HT1080 (cell line): ENCODE measurements at regions not wholly inside any gene's neighbourhood (a gene's known extent, or its start where the extent isn't known, plus 50 kb on each side); places are given as distances from the start of the nearest gene placed in this dataset.
"Not testable (repeated sequence)": the region's sequence is repeated elsewhere in the genome, so short reads cannot be mapped to it uniquely, and the experiment has no call there.

Experiments used
- DNase-seq: peaks from one replicate; pipeline ENCODE4 v3.0.0-alpha.2; 2015; ENCODE audit warnings: low read depth

DNA sequence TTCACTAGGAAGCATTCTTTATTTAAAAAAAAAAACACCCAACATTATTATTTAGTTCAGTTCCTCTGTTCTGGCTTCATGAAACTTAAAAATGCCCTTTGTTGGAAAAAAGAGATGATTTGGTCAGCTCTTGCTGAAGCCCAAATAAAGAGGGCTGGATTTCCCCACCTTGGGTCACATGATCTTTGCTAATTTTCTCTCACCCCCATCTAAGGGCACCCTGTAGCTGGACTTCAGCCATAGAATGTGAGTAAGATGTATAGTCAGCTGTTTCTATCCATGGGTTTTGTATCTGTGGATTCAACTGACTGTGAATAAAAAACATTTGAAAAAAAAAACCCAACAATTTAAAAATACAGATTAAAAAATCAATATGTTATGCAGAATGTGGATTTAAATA is 213.9 kb upstream of the SULF2 start:
- no peak for DNase-seq

DNA sequence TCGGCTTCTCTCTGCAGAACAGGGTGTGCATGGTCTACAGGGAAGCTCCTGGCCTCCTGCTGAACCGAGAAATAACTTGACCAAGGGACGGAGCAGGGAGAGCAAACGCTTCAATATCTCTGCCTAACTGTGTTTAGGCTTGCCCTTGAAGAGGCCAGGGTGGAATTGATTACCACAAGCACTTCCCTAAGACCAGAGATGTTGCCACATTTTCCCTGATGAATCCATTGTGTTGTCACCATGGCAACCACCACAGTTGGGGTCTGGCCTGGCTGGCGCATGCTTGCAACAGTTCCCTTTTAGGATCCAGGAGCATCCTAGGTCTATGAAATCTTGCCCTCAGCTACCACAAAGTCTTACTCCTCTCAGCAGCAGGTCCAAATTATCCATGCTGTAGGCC is 213.5 kb upstream of the SULF2 start:
- DNase-seq: no peak

DNA sequence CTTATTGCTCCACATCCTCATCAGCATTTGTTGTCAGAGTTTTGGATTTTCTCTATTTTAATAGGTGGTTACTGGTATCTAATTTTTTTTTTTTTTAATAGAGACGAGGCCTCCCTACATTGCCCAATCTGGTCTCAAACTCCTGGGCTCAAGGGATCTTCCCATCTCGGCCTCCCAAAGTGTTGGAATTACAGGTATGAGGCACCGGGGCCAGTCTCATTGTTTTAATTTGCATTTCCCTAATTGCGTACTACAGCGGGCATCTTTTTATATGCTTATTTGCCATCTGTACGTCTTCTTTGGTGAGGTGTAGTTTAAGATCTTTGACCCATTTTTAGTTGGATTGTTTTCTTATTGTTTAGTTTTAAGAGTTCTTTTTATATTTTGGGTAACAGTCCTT is 210.4 kb upstream of the SULF2 start:
- no peak for DNase-seq

DNA sequence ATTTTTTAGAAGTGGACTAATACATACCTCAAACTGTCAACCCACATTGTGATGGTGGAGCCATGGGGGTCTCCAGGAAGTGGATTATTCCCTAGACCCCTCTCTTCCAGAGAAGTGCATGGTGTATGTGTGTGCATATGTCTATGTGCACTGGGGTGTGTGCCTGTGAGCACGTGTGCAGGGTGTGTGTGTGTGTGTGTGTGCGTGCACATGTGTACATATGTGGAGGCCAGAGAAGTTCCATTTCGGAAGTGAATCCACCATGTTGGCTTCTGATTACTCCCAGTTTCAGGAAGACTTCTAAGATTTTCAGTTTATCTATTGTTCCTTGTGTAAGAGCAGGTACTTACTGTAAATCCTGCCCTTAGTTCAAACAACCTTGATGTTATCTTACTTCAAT is 208.5 kb upstream of the SULF2 start:
- DNase-seq: no peak

DNA sequence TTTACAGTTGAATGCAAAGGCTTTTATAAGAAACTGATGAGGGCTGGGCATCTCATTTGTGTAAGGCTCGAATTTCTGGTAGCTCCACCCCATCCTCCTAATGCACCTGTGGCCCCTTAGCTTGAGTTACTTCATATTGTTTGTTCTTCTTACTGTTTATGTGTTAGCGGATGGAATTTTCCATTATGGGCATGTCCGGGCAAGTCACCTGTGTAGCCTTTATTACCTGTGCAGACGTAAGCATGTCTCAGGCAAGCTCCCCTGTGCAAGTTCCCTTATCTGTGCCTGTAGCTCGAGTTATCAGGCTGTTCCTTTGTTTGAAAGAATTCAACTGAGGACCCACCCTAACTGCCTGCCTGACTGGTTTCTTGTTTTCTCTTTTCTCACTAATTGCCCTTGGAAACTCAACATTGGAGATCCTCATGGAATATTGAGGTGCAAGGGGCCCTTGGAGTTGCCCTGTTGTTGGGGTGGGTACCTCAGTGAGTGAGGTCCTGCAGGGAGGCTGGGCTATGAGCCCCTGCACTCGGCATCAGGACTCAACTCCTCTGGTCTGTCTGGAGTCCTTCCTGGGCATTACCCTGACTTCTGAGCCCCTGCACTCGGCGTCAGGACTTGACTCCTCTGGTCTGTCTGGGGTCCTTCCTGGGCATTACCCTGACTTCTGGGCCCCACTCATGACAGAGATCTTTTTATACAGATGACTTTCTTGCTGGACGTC is 207.9 kb upstream of the SULF2 start:
- no peak for DNase-seq

DNA sequence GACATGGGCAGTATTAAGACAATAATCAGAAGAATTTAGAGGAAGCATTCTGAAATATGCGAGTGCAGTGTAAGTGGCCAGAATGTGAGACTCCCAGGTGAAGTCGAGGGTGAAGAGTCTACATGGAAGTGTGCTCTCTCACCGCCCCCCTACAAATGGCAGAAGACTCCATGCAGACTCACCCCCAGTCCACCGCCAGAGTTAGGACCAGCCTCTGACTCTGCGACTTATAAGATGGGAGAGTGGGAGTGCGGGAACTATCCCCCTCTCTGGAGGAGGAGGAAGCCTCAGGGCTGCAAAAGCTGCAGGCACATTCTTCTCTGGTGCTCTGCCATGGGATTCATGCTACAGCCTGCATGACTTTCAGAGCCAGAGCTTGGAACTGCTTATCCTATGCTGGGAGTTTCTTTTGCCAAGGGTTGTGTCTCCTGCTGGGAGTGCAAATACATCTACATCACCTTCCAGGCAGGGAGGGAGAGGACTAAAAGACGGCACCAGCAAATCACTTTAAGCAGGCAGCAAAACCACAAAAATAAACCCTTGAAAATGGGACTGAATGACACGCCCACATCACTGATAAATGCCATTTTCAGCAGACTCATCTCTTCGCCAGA is 206.7 kb upstream of the SULF2 start:
- DNase-seq: no peak

DNA sequence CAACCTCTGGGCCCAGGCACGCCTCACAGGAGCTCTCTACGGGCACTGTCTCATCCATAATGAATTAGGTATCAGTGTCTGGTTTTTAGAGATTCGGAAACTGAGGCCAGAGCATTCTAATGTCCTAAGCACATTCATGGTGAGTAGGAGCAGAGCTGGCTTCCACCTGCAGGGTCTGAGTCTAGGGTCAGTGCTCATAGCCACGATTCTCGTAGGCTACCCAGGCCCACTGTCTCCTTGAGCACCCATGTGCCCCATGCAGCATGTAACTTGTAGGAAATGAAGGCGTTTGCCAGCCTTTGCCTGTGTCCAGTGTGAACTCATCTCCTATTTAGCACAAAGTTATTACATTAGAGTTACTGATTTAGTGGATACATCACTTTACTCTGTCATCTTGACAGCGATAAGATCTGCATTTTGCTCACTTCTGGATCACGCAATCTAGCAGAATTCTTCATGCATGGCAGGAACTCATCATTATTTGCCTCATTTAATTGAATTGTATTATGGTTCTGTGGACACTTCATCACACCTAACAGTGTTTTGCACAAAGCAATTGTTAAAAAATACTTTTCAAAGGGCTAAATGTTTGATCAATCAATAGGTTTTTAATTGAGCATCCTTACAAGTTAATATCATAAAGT is 205.3 kb upstream of the SULF2 start:
- no peak for DNase-seq

DNA sequence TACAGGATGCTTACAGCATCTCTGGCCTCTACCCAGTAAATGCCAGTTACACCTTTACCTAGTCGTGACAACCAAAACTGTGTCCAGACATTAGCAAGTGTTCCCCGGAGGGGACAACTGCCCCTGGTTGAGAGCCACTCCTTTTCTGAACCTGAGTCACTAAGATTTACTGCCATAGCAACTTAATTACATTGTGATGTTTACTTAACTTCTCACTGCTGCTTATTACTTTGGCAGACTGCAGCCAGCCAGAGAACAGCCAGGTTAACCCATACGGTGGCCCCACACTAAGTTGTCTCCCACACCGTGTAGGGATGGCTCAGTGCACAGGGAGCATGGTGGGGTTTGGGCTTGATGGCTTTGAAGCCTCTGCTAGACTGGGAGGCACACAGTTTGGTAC is 204.7 kb upstream of the SULF2 start:
- no peak for DNase-seq

DNA sequence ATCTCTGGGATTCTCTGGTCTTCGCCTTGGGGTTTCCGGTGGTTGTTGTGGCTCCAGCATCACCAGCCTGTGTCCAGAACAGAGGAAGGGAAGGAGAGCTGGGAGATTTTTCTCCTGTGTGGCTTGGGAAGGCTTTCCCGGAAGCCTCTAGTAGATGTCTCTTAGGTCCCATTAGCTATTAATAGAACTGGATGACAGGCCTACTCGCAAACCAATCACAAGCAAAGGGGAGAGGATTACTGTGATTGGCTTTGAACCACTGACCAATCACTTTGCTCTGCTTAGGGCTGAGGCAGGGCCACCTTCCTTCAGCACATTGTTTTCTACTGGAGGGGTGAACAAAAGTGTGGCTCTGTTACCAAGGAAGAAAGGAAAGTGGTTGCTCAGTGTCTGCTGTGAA is 203.4 kb upstream of the SULF2 start:
- no peak for DNase-seq

DNA sequence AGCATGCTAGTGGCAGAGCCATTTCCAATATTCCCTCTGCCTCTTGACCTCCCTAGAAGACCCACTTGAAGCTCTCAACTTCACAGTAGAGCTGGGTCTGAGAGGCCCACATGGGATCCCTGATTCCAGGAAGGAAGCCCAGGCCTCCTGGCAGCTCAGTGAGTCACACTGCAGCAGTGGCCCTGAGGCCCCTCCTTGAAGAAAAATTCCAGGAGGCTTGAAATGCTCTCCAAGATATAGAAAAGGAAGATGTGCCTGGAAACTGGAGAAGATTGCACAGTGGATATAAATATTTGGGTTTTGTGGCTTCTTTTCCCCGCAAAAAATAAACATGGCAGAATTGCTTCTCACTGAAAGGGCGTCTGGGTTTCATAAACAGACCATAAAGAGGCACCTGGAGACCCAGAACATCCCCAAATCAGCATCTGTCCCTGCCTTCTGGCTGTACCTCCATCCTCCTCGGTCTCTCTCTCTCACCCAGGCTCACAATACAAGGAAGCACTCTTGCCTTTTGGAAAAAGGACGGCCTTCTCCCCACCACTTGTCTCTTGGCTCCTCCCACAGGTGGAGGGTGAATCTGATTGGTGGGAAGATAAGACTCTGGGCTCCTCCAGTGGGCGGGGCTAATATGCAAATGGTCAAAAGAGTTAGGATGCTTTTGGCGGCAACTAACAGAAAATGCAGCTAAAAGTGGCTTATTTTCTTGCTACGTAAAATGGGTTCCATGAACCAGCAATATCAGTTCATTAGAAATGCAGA is 200.0 kb upstream of the SULF2 start:
- peak; percentile 52 for DNase-seq

DNA sequence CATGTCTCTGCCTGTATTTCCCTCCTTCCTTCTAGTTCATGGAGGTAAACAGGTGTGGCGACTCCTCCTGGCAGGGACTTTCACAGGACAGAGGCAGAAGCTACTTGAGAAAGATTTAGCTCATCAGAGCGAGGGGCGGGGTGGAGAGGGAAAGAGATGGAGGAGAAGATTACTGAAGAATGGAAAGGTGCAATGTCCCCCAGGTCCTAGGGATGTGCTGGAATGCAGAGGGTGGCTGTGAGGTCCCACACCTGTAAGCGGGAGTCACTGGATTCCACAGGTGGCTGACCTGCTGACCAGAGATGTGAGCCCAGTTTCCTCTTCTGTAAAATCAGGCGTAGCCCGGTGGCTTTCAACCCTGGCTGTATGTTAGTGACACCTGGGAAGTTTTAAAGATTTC is 199.2 kb upstream of the SULF2 start:
- no peak for DNase-seq

DNA sequence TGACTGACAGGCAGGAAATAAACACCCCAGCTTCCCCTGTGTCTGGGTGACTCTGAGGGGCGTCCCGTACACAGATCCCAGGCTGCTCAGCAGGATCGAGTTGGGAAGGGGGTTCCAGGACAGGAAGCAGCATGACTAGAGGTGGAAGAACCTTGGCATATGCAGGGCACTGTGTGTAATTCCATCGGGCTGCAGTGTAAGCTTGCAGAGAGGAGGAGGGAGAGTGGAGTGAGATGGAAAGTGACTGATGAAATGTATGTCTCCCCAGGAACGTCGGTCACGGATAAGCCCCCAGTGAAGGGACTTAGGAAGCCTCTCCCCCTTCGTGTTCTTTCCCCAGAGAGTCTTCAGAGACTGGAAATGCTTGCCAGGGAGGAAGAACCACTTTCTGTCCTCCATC is 198.4 kb upstream of the SULF2 start:
- DNase-seq: not testable (repeated sequence)

DNA sequence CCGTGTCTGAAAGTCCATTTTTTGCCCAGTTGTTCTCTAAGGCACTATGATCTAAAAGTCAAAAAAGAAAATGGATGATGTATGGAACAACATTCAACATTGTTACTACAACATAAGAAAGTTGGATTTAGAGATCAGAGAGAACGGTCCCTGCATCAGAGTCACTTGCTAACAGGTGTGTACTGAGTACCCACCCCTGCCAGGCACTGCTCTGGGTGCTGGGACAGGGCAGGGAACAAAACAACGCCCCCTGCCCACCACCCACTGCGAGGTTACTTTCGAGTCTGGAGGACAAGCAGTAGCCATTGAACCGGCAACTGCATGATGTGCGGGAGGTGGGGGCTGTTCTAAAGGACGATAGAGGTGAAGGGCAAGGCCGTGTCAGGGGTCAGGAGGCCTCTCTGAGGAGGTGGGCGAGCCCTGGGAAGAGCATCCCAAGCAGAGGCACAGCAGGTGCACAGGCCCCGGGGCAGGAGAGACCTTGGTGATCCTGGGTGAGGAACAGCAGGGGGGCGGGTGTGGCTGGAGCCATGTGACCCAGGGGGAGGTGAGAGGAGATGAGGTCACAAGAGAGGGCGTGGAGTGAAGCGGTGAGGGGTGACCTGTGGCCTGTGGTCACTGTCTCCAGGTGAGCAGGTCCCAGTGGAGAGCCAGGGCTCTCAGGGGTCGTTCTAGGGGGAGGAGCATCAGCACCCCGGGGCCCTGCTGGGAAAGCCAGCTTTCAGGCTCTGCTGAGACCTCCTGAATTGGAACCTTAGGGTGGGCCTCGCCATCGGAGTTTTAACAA is 197.5 kb upstream of the SULF2 start:
- DNase-seq: no peak

DNA sequence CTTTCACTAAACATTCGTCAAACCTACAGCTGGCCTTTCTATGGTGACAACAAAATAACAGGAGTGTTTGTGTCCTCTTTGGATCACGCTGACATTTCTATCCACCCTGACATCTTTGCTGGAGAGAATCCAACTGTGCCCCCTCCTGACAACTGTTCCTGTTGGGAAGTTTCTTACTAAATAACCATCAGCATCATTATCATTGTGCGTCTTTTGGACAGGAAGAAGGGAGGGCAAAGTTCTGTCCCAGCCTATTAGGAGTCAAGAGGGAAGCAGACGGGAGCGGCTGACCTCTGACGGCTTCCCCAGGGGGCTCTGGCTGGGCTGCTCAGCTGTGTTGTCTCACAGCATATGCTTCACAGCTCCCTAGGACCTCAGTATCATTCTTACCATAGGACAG is 195.9 kb upstream of the SULF2 start:
- DNase-seq: no peak

DNA sequence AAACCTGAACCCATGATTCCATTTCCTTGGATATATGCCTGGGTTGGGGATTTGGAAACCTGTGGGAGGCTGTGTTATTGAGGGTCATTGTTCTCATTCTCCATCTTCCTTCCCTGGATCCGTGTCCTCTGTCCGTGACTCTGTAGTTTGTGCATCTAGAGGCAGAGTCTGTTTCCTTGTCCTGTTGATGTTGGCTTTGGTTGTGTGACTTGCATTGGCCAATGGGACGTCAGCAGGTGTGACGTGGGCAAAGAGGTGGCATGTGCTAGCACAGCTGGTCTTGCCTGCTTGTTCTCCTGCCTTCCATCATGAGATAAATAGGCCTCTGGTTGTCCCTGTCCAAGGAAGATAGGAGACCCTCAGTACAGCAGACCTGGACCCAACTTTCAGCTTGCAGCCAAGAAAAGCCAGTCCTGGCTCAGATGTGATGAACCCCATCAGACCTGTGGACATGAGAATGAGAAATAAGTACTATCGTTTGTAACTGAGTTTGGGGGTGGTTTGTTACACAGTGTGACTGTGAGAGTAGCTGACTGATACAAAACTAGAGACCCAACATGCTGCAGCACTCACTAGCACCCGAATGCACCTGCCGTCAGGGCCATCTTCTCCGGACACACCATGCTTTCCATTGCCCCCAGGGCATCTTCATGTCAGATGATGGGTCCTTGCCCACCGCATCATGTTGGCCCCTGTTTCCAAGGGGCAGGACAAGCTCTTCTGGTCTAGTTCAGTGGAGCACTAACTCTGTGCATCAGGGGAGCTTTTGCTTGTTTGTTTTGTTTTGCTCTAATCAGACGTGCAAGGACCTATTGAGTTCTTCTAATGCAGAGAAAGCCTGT is 195.3 kb upstream of the SULF2 start:
- DNase-seq: no peak

DNA sequence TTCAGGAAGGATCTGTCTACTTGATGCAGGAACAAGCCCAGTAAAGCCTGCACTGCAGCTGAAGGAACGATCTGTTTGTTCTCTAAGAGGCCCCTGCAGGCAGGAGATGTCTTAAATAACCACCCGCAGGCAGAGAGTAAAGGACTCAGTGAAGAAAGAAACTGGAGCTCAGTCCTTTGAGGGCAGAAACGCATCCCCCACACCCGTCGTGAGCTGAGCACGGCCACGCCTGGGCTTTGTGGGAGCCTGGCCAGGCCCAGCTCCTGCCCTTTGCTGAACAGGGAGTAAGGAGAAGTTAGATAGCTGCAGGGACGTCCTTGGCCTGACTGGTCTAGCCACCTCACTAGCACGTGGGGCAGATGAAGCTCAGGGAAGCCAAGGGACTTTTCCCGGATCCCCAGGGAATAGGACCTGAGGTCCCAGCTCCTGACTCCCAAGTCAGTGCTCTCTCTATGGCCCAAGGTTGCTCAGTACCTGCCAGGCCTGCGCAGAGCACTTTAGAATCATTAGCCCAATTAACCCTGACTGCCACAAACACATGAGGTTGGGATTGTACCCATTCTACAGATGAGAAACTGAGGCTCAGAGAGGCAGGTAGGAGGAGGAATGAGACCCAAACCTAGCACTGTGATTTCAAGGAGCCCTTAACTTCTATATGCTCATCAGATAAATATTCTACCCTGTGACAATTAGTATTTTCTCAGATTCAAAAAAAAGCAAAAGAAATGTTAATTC is 194.2 kb upstream of the SULF2 start:
- DNase-seq: not testable (repeated sequence)

DNA sequence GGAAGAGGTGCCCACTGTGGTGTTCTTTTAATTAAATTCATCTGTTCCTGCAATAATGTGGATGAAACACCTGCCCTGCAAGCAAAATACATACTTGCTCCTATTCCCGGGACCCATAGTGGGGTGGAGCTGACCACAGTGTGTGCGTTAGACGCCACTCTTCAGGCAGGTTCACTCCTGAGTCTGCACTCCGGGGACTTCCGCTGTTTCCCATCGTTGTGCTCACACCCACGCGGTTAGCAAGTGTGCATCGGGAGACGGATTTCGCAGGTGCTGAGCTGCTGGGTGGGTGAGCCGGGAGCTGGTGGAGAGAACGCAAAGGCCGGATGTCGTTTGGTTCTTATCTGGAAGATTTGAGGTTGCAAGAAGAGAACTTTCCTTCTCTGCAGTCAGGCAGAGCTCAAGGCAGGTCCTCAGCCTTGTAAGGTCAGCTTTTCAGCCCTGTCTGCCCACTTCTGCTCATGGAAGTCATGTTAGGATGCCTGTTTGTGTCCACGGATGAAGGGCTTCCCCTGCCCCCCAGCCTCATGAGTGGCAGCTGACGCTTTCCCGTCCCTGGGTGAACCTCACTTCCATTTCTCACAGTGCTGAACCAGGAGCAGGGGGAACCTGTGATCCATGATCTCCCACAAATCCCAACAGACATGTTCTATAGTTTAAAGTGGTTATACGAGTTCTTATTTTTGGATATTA is 193.3 kb upstream of the SULF2 start:
- not testable (repeated sequence) for DNase-seq

DNA sequence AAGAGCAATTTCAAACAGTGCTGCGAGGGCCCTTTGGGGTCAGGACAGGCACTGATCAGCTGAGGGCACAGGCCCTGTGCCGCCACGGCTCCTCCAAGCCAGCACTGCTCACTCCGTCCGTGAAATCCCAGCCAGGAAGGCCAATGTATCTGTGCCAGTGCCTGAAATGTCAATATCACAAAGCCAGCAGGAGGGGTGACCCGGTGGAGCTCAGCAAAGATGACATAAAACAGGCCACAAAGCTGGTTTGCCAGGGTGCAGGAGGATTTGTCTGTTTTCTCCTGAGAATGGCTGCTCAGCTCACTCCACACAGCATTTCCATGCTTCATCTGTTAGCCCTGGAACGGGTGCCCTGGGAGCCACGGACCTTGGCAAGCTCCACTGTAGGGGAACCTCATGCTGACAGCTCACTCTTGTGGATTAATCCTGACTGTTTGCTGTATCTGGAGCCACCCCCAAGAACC is 192.5 kb upstream of the SULF2 start:
- DNase-seq: not testable (repeated sequence)
